A549 (cell line): ENCODE measurements at regions not wholly inside any gene's neighbourhood (a gene's known extent, or its start where the extent isn't known, plus 50 kb on each side); places are given as distances from the start of the nearest gene placed in this dataset.

Experiments used
- BHLHE40 ChIP-seq: IDR thresholded peaks from 2 replicates; pipeline ENCODE4 v1.6.1; 2012; ENCODE audit warnings: low read depth, low read length, inconsistent platforms
- CTCF ChIP-seq: fragments of >200 bp; sonication (Bioruptor Twin); formaldehyde crosslinking; IDR thresholded peaks from 3 replicates; pipeline ENCODE4 v1.5.1; 2016
- ESRRA ChIP-seq: fragments of 150-350 bp; IDR thresholded peaks from 2 replicates; pipeline ENCODE4 v1.6.1; 2014; ENCODE audit warnings: mild to moderate bottlenecking, low read length, borderline replicate concordance
- MAZ ChIP-seq: fragments of 150-350 bp; IDR thresholded peaks from 2 replicates; pipeline ENCODE4 v1.6.1; 2014; ENCODE audit warnings: antibody characterized with exemption, low read depth, low read length, borderline replicate concordance
- PBX3 ChIP-seq: IDR thresholded peaks from 2 replicates; pipeline ENCODE4 v1.6.1; 2012
- POLR2AphosphoS2 ChIP-seq: conservative IDR thresholded peaks from 2 replicates; pipeline ENCODE4 v1.6.1; 2012; ENCODE audit warnings: low read length, improper control_type of control experiment, inconsistent platforms
- RFX5 ChIP-seq: fragments of 450-650 bp; IDR thresholded peaks from 2 replicates; pipeline ENCODE4 v1.7.1; 2014; ENCODE audit warnings: antibody characterized with exemption, mild to moderate bottlenecking, moderate library complexity
- RNF2 ChIP-seq: fragments of 200-600 bp; sonication (generic); IDR thresholded peaks from 2 replicates; pipeline ENCODE4 v1.6.1; 2016; ENCODE audit warnings: low read depth, mild to moderate bottlenecking, antibody characterized with exemption, moderate library complexity, borderline replicate concordance
- ZC3H11A ChIP-seq: fragments of 450-650 bp; IDR thresholded peaks from 2 replicates; pipeline ENCODE4 v1.6.1; 2014; ENCODE audit warnings: antibody characterized with exemption, mild to moderate bottlenecking

- TF ChIP-seq CTCF (no peak), MAZ (no peak), PBX3 (no peak), RFX5 (no peak), RNF2 (no peak), POLR2AphosphoS2 (no peak), ZC3H11A (no peak), BHLHE40 (no peak), ESRRA (no peak)
These were observed 115.2 kb upstream of the PCGF5 start for GRCh38 chr10:91105269-91105668.
